SK-N-SH (cell line): ENCODE measurements at regions not wholly inside any gene's neighbourhood (a gene's known extent, or its start where the extent isn't known, plus 50 kb on each side); places are given as distances from the start of the nearest gene placed in this dataset.

ENCODE experiments used
- CTCF ChIA-PET: fragments of 300-600, 350-600 bp; formaldehyde crosslinking; extraction: SDS; loops from one replicate; lab custom pipeline; 2021; lab: Yijun Ruan, JAX
- POLR2A ChIA-PET: fragments of 350-600 bp; sonication (Branson Sonifier 250); formaldehyde crosslinking; extraction: SDS; loops from one replicate; lab custom pipeline; 2020; ENCODE audit warnings: antibody characterized with exemption, inconsistent platforms; lab: Yijun Ruan, JAX
- DNase-seq: peaks from one replicate; pipeline ENCODE4 v3.0.0; 2012
- H2AFZ ChIP-seq: fragments of 200-600 bp; sonication (generic); 2 replicates; pipeline ENCODE4 v1.8.1; 2016; ENCODE audit warnings: antibody characterized with exemption, mild to moderate bottlenecking, low read depth
- H3F3A ChIP-seq: fragments of 200-600 bp; sonication (generic); replicated peaks from 2 replicates; pipeline ENCODE3; 2016; ENCODE audit warnings: antibody characterized with exemption, mild to moderate bottlenecking; ENCODE audit not compliant: insufficient read depth
- H3K27ac ChIP-seq, 2 experiments: fragments of 200-500 bp in 1 of 2; fragments of 200-600 bp in 1 of 2; sonication (Bioruptor generic) in 1 of 2; sonication (generic), shearing (Covaris generic) in 1 of 2; 2 replicates each; pipeline versions ENCODE4 v1.5.1 to v1.6.1; 2014 to 2016; ENCODE audit warnings: low read depth in 2 of 2, inconsistent platforms in 1 of 2, low read length in 1 of 2, mild to moderate bottlenecking in 1 of 2, mixed read lengths in 1 of 2
- H3K27me3 ChIP-seq: fragments of 200-600 bp; sonication (generic), shearing (Covaris generic); 2 replicates; pipeline ENCODE4 v1.6.1; 2016; ENCODE audit warnings: mixed run types; ENCODE audit not compliant: insufficient read depth
- H3K36me3 ChIP-seq, 2 experiments: fragments of 200-500 bp in 1 of 2; fragments of 200-600 bp in 1 of 2; sonication (Bioruptor generic) in 1 of 2; sonication (generic) in 1 of 2; replicated peaks in 1 of 2; 2 replicates each; pipeline versions ENCODE3 to v1.5.1; 2014 to 2016; ENCODE audit warnings: low read length in 1 of 2, mild to moderate bottlenecking in 1 of 2; ENCODE audit not compliant: insufficient read depth in 2 of 2, control insufficient read depth in 1 of 2
- H3K4me1 ChIP-seq, 2 experiments: fragments of 200-500 bp in 1 of 2; fragments of 200-600 bp in 1 of 2; sonication (Bioruptor generic) in 1 of 2; sonication (generic), shearing (Covaris generic) in 1 of 2; 2 replicates each; pipeline versions ENCODE4 v1.5.1 to v1.6.1; 2014 to 2016; ENCODE audit warnings: low read depth in 1 of 2, low read length in 1 of 2, mixed run types in 1 of 2; ENCODE audit not compliant: insufficient read depth in 2 of 2, control insufficient read depth in 1 of 2
- H3K4me2 ChIP-seq: fragments of 200-600 bp; sonication (generic), shearing (Covaris generic); 2 replicates; pipeline ENCODE4 v1.6.1; 2017; ENCODE audit warnings: mixed run types
- H3K4me3 ChIP-seq, 2 experiments: fragments of 200-500 bp in 1 of 2; fragments of 200-600 bp in 1 of 2; sonication (Bioruptor generic) in 1 of 2; sonication (generic), shearing (Covaris generic) in 1 of 2; 2 replicates each; pipeline versions ENCODE4 v1.5.1 to v1.8.1; 2014 to 2016; ENCODE audit warnings: low read depth in 2 of 2, inconsistent platforms in 1 of 2, low read length in 1 of 2, mild to moderate bottlenecking in 1 of 2, mixed read lengths in 1 of 2, moderate library complexity in 1 of 2
- H3K79me2 ChIP-seq: fragments of 200-600 bp; sonication (generic); 2 replicates; pipeline ENCODE4 v1.8.1; 2017; ENCODE audit warnings: mild to moderate bottlenecking; ENCODE audit not compliant: insufficient read depth
- H3K9ac ChIP-seq: fragments of 200-600 bp; sonication (generic); 2 replicates; pipeline ENCODE4 v1.6.1; 2017; ENCODE audit warnings: mixed run types
- H3K9me2 ChIP-seq: fragments of 200-600 bp; sonication (generic); 2 replicates; pipeline ENCODE4 v1.6.1; 2017; ENCODE audit warnings: mixed run types
- H3K9me3 ChIP-seq: fragments of 200-600 bp; sonication (generic); 2 replicates; pipeline ENCODE4 v1.6.1; 2017; ENCODE audit warnings: mixed run types, mild to moderate bottlenecking, moderate library complexity
- H4K20me1 ChIP-seq: fragments of 200-600 bp; sonication (generic); 2 replicates; pipeline ENCODE4 v1.6.1; 2017; ENCODE audit warnings: mild to moderate bottlenecking, mixed run types; ENCODE audit not compliant: insufficient read depth
- CHD2 ChIP-seq: fragments of 150-350 bp; IDR thresholded peaks from 2 replicates; pipeline ENCODE4 v1.6.1; 2018; ENCODE audit warnings: low read length; ENCODE audit not compliant: partially characterized antibody
- FOSL2 ChIP-seq: IDR thresholded peaks from 2 replicates; pipeline ENCODE4 v1.4.0; 2012; ENCODE audit warnings: low read depth, mild to moderate bottlenecking, moderate library complexity, borderline replicate concordance
- GATA2 ChIP-seq: sonication (generic); formaldehyde crosslinking; IDR thresholded peaks from 2 replicates; pipeline ENCODE4 v1.5.0; 2020; ENCODE audit warnings: mild to moderate bottlenecking, missing genetic modification reagents
- MEF2A ChIP-seq: IDR thresholded peaks from 2 replicates; pipeline ENCODE4 v1.4.0; 2012; ENCODE audit warnings: low read depth, borderline replicate concordance
- MXI1 ChIP-seq: IDR thresholded peaks from 2 replicates; pipeline ENCODE4 v1.6.1; 2012; ENCODE audit warnings: mild to moderate bottlenecking, low read depth, low read length, improper control_type of control experiment
- NFIC ChIP-seq: IDR thresholded peaks from 2 replicates; pipeline ENCODE4 v1.4.0; 2012; ENCODE audit warnings: borderline replicate concordance
- POLR2AphosphoS5 ChIP-seq: IDR thresholded peaks from 2 replicates; pipeline ENCODE4 v1.6.1; 2012; ENCODE audit warnings: low read depth, low read length
- RXRA ChIP-seq: IDR thresholded peaks from 2 replicates; pipeline ENCODE4 v1.4.0; 2012; ENCODE audit warnings: low read depth, mild to moderate bottlenecking, borderline replicate concordance
- TAF1 ChIP-seq: IDR thresholded peaks from 2 replicates; pipeline ENCODE4 v1.6.1; 2012; ENCODE audit warnings: low read depth, mild to moderate bottlenecking, low read length, moderate library complexity, borderline replicate concordance
- TCF12 ChIP-seq: IDR thresholded peaks from 2 replicates; pipeline ENCODE4 v1.4.0; 2012
- YY1 ChIP-seq: IDR thresholded peaks from 2 replicates; pipeline ENCODE4 v1.4.0; 2012; ENCODE audit warnings: low read depth, mild to moderate bottlenecking
- WGBS: methylation state at CpG from one replicate; pipeline ENCODE4 v1.1.6; 2017; ENCODE audit warnings: low lambda C conversion rate; 5-methylcytosine and 5-hydroxymethylcytosine counted together
- TF ChIP-seq, protein P1 (sequence below): fragments of 200-600 bp; sonication (generic); IDR thresholded peaks from 2 replicates; pipeline ENCODE4 v1.6.1; 2017; ENCODE audit warnings: antibody characterized with exemption, mild to moderate bottlenecking, moderate library complexity
- TF ChIP-seq, protein P2 (sequence below): fragments of 150-350 bp; IDR thresholded peaks from 2 replicates; pipeline ENCODE4 v1.6.1; 2017; ENCODE audit warnings: antibody characterized with exemption, low read length, low read depth, borderline replicate concordance
- TF ChIP-seq, protein P3 (sequence below): IDR thresholded peaks from 2 replicates; pipeline ENCODE4 v1.4.0; 2012; ENCODE audit warnings: low read depth, borderline replicate concordance
- TF ChIP-seq, protein P4 (sequence below): IDR thresholded peaks from 2 replicates; pipeline ENCODE4; 2012

DNA sequence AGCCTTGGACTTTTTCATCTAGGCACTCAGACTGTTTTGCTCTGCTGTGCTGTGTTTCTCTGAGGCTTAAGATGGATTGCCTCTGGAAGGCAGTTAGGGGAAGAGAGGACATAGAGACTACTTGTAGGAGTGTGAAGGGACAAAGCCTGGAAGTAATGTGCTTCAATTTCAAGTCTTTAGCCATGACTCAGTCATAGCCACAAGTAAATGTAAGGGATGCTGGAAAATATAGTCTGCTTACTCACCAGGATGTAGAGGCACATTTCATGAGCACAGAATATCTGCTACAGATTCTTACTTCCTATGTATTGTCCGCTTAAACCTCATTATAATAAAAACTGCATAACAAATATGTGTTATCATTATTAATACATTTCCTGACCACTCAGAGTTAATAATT, 794.3 kb upstream of the NOVA1 start:
- no peak for DNase-seq
- no peaks in the 10 kb centered on the region for H3K79me2 ChIP-seq
- no peak overlapping the region for H2AFZ ChIP-seq
- no peaks in the 10 kb centered on the region; a peak in 1 of 4 replicates for H3K4me1 ChIP-seq
- 13% methylated on average over 1 of the region's 1 CpG for WGBS
- H3K36me3 ChIP-seq, result no peaks in the 10 kb centered on the region
- TF ChIP-seq CHD2 (no peak), YY1 (no peak), MEF2A (no peak), TCF12 (peak; percentile 21; the same call in 1 of the 2 replicates), FOSL2 (peak; percentile 40; the same call in 1 of the 2 replicates), RXRA (no peak), NFIC (no peak), MXI1 (no peak), GATA2 (CRISPR knock-in tag) (no peak), POLR2AphosphoS5 (no peak), TAF1 (no peak)
- TF ChIP-seq, protein P1, sequence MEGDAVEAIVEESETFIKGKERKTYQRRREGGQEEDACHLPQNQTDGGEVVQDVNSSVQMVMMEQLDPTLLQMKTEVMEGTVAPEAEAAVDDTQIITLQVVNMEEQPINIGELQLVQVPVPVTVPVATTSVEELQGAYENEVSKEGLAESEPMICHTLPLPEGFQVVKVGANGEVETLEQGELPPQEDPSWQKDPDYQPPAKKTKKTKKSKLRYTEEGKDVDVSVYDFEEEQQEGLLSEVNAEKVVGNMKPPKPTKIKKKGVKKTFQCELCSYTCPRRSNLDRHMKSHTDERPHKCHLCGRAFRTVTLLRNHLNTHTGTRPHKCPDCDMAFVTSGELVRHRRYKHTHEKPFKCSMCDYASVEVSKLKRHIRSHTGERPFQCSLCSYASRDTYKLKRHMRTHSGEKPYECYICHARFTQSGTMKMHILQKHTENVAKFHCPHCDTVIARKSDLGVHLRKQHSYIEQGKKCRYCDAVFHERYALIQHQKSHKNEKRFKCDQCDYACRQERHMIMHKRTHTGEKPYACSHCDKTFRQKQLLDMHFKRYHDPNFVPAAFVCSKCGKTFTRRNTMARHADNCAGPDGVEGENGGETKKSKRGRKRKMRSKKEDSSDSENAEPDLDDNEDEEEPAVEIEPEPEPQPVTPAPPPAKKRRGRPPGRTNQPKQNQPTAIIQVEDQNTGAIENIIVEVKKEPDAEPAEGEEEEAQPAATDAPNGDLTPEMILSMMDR, result no peak
- TF ChIP-seq, protein P2, sequence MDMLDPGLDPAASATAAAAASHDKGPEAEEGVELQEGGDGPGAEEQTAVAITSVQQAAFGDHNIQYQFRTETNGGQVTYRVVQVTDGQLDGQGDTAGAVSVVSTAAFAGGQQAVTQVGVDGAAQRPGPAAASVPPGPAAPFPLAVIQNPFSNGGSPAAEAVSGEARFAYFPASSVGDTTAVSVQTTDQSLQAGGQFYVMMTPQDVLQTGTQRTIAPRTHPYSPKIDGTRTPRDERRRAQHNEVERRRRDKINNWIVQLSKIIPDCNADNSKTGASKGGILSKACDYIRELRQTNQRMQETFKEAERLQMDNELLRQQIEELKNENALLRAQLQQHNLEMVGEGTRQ, result no peak
- TF ChIP-seq, protein P3, sequence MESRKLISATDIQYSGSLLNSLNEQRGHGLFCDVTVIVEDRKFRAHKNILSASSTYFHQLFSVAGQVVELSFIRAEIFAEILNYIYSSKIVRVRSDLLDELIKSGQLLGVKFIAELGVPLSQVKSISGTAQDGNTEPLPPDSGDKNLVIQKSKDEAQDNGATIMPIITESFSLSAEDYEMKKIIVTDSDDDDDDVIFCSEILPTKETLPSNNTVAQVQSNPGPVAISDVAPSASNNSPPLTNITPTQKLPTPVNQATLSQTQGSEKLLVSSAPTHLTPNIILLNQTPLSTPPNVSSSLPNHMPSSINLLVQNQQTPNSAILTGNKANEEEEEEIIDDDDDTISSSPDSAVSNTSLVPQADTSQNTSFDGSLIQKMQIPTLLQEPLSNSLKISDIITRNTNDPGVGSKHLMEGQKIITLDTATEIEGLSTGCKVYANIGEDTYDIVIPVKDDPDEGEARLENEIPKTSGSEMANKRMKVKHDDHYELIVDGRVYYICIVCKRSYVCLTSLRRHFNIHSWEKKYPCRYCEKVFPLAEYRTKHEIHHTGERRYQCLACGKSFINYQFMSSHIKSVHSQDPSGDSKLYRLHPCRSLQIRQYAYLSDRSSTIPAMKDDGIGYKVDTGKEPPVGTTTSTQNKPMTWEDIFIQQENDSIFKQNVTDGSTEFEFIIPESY, result no peak
- TF ChIP-seq, protein P4, sequence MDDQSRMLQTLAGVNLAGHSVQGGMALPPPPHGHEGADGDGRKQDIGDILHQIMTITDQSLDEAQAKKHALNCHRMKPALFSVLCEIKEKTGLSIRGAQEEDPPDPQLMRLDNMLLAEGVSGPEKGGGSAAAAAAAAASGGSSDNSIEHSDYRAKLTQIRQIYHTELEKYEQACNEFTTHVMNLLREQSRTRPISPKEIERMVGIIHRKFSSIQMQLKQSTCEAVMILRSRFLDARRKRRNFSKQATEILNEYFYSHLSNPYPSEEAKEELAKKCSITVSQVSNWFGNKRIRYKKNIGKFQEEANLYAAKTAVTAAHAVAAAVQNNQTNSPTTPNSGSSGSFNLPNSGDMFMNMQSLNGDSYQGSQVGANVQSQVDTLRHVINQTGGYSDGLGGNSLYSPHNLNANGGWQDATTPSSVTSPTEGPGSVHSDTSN, result 0 out of 2 replicates have a peak, but pooled peaks have one; percentile 6
- H3F3A ChIP-seq, result peaks cover 8% of the 10 kb centered on the region
- H3K9ac ChIP-seq, result peak overlapping the region; percentile 39; the same call in 1 of the 2 replicates
- POLR2A ChIA-PET, result no interaction called here
- H3K4me2 ChIP-seq, result 0 out of 2 replicates have a peak overlapping the region, but pooled peaks have one; percentile 4
- no peaks in the 10 kb centered on the region for H3K9me3 ChIP-seq
- no peaks in the 10 kb centered on the region for H4K20me1 ChIP-seq
- no peak overlapping the region for H3K4me3 ChIP-seq
- CTCF ChIA-PET, result no interaction called here
- no peaks in the 10 kb centered on the region for H3K9me2 ChIP-seq
- no peaks in the 10 kb centered on the region for H3K27me3 ChIP-seq
- H3K27ac ChIP-seq, result peak overlapping the region; percentile 39 to 69; a peak in 3 of 4 replicates
